ENCODE measurements at regions not wholly inside any gene's neighbourhood (a gene's known extent, or its start where the extent isn't known, plus 50 kb on each side); places are given as distances from the start of the nearest gene placed in this dataset.

DNA sequence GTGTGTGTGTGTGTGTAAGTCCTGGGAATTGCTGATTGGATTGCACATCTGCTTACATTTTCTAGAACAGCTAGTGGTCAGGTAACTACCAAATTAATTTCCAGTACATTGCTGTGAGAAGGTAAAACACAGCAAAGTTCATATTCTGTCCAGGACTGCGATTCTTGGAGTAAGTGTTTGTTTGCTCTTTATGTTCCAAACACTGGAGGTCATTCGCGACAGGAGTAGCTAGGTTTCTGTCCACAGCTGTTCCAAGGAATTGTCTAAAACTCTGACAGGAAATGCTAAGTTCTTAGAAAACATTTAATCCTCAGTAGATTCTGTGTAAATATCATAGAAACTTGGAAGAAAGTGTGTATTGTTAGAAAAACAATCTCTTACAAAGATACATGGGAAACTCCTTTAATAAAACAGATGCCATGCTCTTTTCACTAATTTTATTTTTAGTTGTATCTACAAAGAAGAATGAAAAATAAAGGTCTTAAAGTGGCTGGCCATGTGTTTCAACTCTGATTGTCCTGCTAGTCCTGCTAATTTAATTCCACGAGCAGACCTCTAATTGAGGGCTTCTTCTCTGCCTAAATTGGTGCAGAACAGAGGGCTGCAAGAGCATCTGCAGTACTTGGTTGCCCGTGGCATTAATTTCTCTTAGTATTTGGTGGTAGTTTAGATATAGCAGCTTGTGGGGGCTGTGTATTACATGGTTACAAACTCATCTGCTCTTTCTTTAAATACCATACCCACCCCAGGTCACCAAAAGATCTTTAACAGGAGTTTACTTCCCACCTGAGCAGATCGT lies 464.5 kb downstream of the RASEF start:
- DNase-seq (ENCODE audit: low read depth): no peak
- H3K36me3 ChIP-seq (ENCODE audit: control insufficient read depth, insufficient read depth, low read length): no peaks in the 10 kb centered on the region
- no peak overlapping the region for H3K4me3 ChIP-seq (ENCODE audit: low read depth, low read length)
- TF ChIP-seq, protein P1, sequence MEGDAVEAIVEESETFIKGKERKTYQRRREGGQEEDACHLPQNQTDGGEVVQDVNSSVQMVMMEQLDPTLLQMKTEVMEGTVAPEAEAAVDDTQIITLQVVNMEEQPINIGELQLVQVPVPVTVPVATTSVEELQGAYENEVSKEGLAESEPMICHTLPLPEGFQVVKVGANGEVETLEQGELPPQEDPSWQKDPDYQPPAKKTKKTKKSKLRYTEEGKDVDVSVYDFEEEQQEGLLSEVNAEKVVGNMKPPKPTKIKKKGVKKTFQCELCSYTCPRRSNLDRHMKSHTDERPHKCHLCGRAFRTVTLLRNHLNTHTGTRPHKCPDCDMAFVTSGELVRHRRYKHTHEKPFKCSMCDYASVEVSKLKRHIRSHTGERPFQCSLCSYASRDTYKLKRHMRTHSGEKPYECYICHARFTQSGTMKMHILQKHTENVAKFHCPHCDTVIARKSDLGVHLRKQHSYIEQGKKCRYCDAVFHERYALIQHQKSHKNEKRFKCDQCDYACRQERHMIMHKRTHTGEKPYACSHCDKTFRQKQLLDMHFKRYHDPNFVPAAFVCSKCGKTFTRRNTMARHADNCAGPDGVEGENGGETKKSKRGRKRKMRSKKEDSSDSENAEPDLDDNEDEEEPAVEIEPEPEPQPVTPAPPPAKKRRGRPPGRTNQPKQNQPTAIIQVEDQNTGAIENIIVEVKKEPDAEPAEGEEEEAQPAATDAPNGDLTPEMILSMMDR (IDR thresholded peaks at IDR 0.05; ENCODE audit: insufficient read depth, low read length, poor library complexity, severe bottlenecking): no peak
- no peaks in the 10 kb centered on the region for H3K27me3 ChIP-seq (ENCODE audit: control insufficient read depth, insufficient read depth, low read length)

DNA sequence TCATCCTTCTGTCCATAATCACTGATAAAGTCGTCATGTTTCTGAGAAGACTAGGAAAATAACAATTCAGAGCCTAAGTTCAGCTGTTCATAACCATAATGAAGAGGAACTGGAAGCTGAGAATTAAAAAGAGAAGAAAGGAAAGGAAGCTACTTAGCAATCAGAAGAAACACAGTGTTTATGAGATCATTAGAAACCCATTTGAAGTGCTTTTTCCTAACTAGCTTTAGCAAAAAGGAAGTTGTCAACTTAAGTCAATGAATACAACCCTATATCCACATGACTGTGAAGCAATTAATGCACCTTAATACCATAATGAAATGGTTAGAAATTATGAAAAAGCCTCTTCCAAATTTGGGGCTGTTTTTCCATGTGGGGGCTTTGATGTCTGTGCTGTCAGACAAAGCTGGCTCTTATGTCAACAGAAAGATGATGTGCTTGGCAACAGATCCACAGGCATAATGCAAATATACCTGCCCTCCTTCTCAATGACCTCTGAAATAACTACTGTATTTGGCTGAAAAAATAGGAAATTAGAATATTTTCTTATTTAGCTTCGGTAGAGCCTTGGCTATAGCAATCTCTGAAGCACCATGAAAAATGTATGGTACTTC lies 463.5 kb downstream of the RASEF start:
- DNase-seq (ENCODE audit: low read depth): no peak
- H3K36me3 ChIP-seq (ENCODE audit: control insufficient read depth, insufficient read depth, low read length): no peaks in the 10 kb centered on the region
- no peak overlapping the region for H3K4me3 ChIP-seq (ENCODE audit: low read depth, low read length)
- no peaks in the 10 kb centered on the region for H3K27me3 ChIP-seq (ENCODE audit: control insufficient read depth, insufficient read depth, low read length)
- TF ChIP-seq, protein P1 (IDR thresholded peaks at IDR 0.05; ENCODE audit: insufficient read depth, low read length, poor library complexity, severe bottlenecking): no peak

DNA sequence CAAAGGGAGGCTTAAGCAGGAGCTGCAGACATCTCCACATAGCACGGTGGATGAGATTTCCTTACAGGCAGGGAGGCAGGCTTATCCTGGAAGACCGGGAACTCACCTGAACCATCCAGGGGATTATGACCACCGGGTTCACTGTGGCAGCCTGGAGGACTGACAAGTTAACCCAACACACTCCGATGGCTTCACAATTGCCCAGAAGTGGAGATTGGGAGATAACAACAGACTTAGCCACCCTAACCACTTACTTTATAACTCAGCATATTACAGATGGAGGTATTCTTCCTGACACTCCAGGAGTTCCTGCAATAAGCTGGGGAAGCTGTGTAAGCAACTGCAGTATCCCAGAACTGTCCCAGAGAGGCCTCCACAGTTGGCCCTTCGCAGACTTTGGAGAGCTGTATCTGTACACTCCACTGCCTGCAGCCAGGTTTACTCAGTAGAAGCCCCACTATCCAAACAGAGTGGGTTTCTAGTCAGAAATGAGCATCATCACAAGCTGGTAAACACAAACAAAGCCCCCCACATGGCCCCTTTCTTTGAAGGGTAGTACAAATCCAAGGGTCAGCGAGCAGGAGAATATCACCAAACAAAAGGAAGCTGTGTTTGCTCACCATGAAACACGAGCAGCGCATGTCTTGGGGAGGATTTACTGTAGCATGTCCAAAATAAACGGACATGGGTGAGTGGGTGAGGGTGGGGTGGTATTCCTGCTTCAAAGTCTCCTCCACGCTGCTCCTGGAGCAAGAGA lies 462.2 kb downstream of the RASEF start:
- TF ChIP-seq, protein P1 (IDR thresholded peaks at IDR 0.05; ENCODE audit: insufficient read depth, low read length, poor library complexity, severe bottlenecking): no peak
- DNase-seq (ENCODE audit: low read depth): no peak

DNA sequence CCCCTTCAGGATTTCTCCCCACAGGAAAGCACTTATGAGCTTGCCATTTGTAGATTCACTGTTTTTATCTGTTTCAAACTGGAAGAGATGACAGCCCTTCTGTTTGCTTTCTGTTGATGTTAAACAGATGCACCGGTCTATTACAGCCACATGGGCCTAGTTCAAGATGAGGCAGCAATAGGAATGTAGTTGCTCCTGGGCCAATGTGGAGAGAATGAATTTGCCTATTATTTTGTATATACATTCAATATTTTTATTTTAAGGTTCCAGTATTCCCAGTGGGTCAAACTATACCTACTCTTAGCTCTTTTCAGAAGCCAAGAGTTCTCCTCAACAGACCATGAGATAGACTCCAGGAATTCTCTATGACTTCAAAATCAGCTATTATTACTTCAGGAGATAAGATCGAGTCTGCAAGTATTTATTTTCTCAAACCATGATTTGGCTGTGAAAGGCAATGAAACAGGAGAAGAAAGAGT lies 461.6 kb downstream of the RASEF start:
- H3K4me3 ChIP-seq (ENCODE audit: low read depth, low read length): no peak overlapping the region
- TF ChIP-seq, protein P1 (IDR thresholded peaks at IDR 0.05; ENCODE audit: insufficient read depth, low read length, poor library complexity, severe bottlenecking): no peak
- no peaks in the 10 kb centered on the region for H3K27me3 ChIP-seq (ENCODE audit: control insufficient read depth, insufficient read depth, low read length)
- H3K36me3 ChIP-seq (ENCODE audit: control insufficient read depth, insufficient read depth, low read length): no peaks in the 10 kb centered on the region
- no peak for DNase-seq (ENCODE audit: low read depth)

More for the DNA sequence above, 462.2 kb downstream of the RASEF start:
- Histone ChIP-seq H3K36me3 (ENCODE audit: control insufficient read depth, insufficient read depth, low read length) (no peaks in the 10 kb centered on the region), H3K27me3 (ENCODE audit: control insufficient read depth, insufficient read depth, low read length) (no peaks in the 10 kb centered on the region), H3K4me3 (ENCODE audit: low read depth, low read length) (no peak overlapping the region)

DNA sequence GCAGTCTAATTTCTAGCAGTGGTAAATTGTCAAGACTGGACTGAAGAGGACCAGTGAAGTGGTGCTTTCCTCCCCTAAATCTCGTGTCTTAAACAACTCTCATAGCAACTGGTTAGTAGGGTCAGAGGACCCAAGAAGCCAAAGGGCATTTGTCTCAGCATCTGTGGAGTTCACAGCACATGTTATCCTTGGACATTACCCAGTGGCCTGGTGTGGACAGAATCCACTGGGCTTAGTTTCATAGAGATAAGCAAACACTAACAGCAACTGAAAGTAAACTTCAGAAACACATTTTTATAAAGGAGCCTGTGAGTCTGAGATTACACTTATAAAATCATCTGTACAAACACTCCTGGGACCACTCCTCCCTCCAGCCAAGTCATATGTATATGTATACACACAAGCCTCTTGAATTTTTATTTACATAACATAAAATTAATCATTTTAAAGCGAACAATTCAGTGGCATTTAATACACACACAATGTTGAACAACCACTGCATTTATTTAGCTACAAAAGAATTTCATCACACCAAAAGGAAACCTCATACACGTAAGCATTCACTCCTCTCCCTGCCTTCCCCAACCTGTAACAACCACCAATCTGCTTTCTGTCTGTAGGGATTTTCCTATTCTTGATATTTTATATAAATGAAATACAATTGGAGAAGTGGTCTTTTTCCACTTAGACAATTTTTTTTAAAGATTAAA lies 457.8 kb downstream of the RASEF start:
- no peak overlapping the region for H3K4me3 ChIP-seq (ENCODE audit: low read depth, low read length)
- TF ChIP-seq, protein P1 (IDR thresholded peaks at IDR 0.05; ENCODE audit: insufficient read depth, low read length, poor library complexity, severe bottlenecking): no peak
- no peaks in the 10 kb centered on the region for H3K27me3 ChIP-seq (ENCODE audit: control insufficient read depth, insufficient read depth, low read length)
- DNase-seq (ENCODE audit: low read depth): no peak
- no peaks in the 10 kb centered on the region for H3K36me3 ChIP-seq (ENCODE audit: control insufficient read depth, insufficient read depth, low read length)
